Neural cell (in vitro differentiated cells): ENCODE measurements at regions not wholly inside any gene's neighbourhood (a gene's known extent, or its start where the extent isn't known, plus 50 kb on each side); places are given as distances from the start of the nearest gene placed in this dataset.

Experiments used
- H2AFZ ChIP-seq: fragments of 200-600, 300-800 bp; sonication (generic), shearing (Covaris generic); 2 replicates; pipeline ENCODE4 v1.6.0; 2014; ENCODE audit warnings: low read depth, mild to moderate bottlenecking, antibody characterized with exemption, low read length, moderate library complexity
- H3F3A ChIP-seq: fragments of 200-600 bp; shearing (Covaris generic); 2 replicates; pipeline ENCODE4 v1.6.1; 2016; ENCODE audit warnings: mild to moderate bottlenecking, moderate library complexity, mixed read lengths, antibody characterized with exemption, low read length; ENCODE audit not compliant: insufficient read depth, poor library complexity, severe bottlenecking
- H3K27ac ChIP-seq: fragments of 200-600, 300-800 bp; sonication (generic), shearing (Covaris generic); 2 replicates; pipeline ENCODE4 v1.5.1; 2014; ENCODE audit warnings: mild to moderate bottlenecking, low read length, moderate library complexity
- H3K27me3 ChIP-seq: fragments of 300-800, 200-600 bp; sonication (generic), shearing (Covaris generic); 2 replicates; pipeline ENCODE4 v1.6.0; 2014; ENCODE audit warnings: mild to moderate bottlenecking, low read depth, low read length, moderate library complexity; ENCODE audit not compliant: insufficient read depth
- H3K36me3 ChIP-seq: fragments of 300-800, 200-600 bp; sonication (generic), shearing (Covaris generic); 2 replicates; pipeline ENCODE4 v1.5.1; 2014; ENCODE audit warnings: mild to moderate bottlenecking, antibody characterized with exemption, low read length, moderate library complexity; ENCODE audit not compliant: insufficient read depth
- H3K4me2 ChIP-seq: fragments of 300-800, 200-600 bp; sonication (generic), shearing (Covaris generic); 2 replicates; pipeline ENCODE4 v1.6.0; 2014; ENCODE audit warnings: mild to moderate bottlenecking, low read length
- H3K4me3 ChIP-seq: fragments of 300-800, 200-600 bp; sonication (generic), shearing (Covaris generic); 2 replicates; pipeline ENCODE4 v1.5.1; 2014; ENCODE audit warnings: mild to moderate bottlenecking, low read length, moderate library complexity
- H3K79me2 ChIP-seq: fragments of 200-600 bp; shearing (Covaris generic); replicated peaks from 2 replicates; pipeline ENCODE4 v1.6.0; 2014; ENCODE audit warnings: mild to moderate bottlenecking, low read length, moderate library complexity; ENCODE audit not compliant: insufficient read depth
- H3K9ac ChIP-seq: fragments of 300-800, 200-600 bp; sonication (generic), shearing (Covaris generic); 2 replicates; pipeline ENCODE4 v1.6.1; 2016; ENCODE audit warnings: mild to moderate bottlenecking, low read length, mixed read lengths
- H3K9me2 ChIP-seq: fragments of 200-600 bp; shearing (Covaris generic); 2 replicates; pipeline ENCODE4 v1.6.1; 2016; ENCODE audit warnings: mild to moderate bottlenecking, low read length, mixed read lengths; ENCODE audit not compliant: insufficient read depth
- H3K9me3 ChIP-seq: fragments of 200-600, 300-800 bp; sonication (generic), shearing (Covaris generic); 2 replicates; pipeline ENCODE4 v1.6.1; 2016; ENCODE audit warnings: mild to moderate bottlenecking, mixed run types, low read length, moderate library complexity, mixed read lengths
- H4K20me1 ChIP-seq: fragments of 200-600 bp; shearing (Covaris generic); 2 replicates; pipeline ENCODE4 v1.6.1; 2016; ENCODE audit warnings: mild to moderate bottlenecking, mixed run types; ENCODE audit not compliant: insufficient read depth
- CTCF ChIP-seq: fragments of 450-650 bp; IDR thresholded peaks from 2 replicates; pipeline ENCODE4 v1.5.1; 2014; ENCODE audit warnings: antibody characterized with exemption, mild to moderate bottlenecking, moderate library complexity; ENCODE audit not compliant: poor library complexity, severe bottlenecking
- EP300 ChIP-seq: fragments of 450-650 bp; conservative IDR thresholded peaks from 2 replicates; pipeline ENCODE4 v1.6.1; 2014; ENCODE audit warnings: antibody characterized with exemption, mild to moderate bottlenecking, moderate library complexity; ENCODE audit not compliant: poor library complexity, severe bottlenecking
- EZH2 ChIP-seq: fragments of 200-600, 300-800 bp; shearing (Covaris generic), sonication (generic); IDR thresholded peaks from 2 replicates; pipeline ENCODE4 v1.6.1; 2014; ENCODE audit warnings: antibody characterized with exemption, low read length, borderline replicate concordance, mild to moderate bottlenecking; ENCODE audit not compliant: insufficient read depth, poor library complexity, severe bottlenecking
- MXI1 ChIP-seq: fragments of 450-650 bp; conservative IDR thresholded peaks from 2 replicates; pipeline ENCODE4 v1.6.1; 2014; ENCODE audit warnings: antibody characterized with exemption, mild to moderate bottlenecking; ENCODE audit not compliant: poor library complexity, severe bottlenecking
- POLR2AphosphoS5 ChIP-seq: IDR thresholded peaks from 2 replicates; pipeline ENCODE4 v1.6.1; 2012
- RAD21 ChIP-seq: fragments of 450-650 bp; conservative IDR thresholded peaks from 2 replicates; pipeline ENCODE4 v1.6.1; 2014; ENCODE audit warnings: antibody characterized with exemption, mild to moderate bottlenecking, moderate library complexity
- REST ChIP-seq: IDR thresholded peaks from 2 replicates; pipeline ENCODE4 v1.6.1; 2012; ENCODE audit warnings: borderline replicate concordance
- SMC3 ChIP-seq: fragments of 450-650 bp; conservative IDR thresholded peaks from 2 replicates; pipeline ENCODE4 v1.6.1; 2014; ENCODE audit warnings: antibody characterized with exemption, mild to moderate bottlenecking, moderate library complexity; ENCODE audit not compliant: poor library complexity
- TAF1 ChIP-seq: IDR thresholded peaks from 2 replicates; pipeline ENCODE4 v1.6.1; 2012; ENCODE audit warnings: low read depth

DNA sequence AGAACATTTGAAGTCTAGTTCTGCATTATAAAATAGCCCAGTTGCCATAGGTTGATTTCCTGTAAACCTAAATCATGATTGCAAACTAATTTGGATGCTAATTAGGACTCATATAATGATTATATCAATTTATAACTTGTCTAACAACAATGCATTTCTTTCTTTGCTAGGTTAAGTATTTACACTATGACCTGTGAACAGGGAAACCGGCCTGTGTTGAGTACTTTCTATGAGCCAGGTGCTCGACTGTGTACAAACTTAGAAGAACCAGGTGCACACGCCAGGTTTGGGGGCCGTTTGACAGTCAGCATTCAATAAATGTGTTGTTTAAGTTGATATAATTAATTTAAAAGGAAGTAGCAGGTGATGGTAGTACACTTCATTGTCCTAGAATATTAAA lies 203.1 kb downstream of the TM9SF2 start:
- H3K9me3 ChIP-seq, result no peaks in the 10 kb centered on the region
- no peak overlapping the region for H2AFZ ChIP-seq
- no peaks in the 10 kb centered on the region for H3K79me2 ChIP-seq
- no peak overlapping the region for H3K4me3 ChIP-seq
- no peak overlapping the region for H3K9ac ChIP-seq
- no peaks in the 10 kb centered on the region for H3F3A ChIP-seq
- no peaks in the 10 kb centered on the region for H3K9me2 ChIP-seq
- no peaks in the 10 kb centered on the region for H3K36me3 ChIP-seq
- TF ChIP-seq RAD21 (no peak), SMC3 (no peak), MXI1 (no peak), EP300 (no peak), POLR2AphosphoS5 (no peak), EZH2 (no peak), REST (no peak), CTCF (no peak), TAF1 (no peak)
- no peaks in the 10 kb centered on the region for H3K27me3 ChIP-seq
- no peak overlapping the region for H3K27ac ChIP-seq
- no peak overlapping the region for H3K4me2 ChIP-seq
- H4K20me1 ChIP-seq, result no peaks in the 10 kb centered on the region

DNA sequence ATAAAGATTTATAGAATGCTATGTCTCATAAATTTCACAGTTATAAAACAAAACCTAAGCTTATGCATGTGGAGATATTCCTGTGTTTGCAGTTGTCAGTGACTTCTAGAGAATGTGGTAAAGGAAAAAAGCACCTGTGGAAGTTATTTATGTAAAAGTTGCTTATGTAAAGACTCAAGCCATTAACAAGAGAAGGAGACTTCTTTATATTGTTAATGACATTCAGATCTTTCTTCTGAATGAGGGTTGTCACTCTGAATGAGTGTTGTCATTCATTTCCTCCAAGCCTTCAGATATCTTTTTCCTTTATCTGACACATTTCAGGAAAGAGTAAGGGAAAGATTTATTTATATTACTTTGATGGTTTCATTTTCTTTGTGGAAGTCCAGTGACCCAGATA lies 202.6 kb downstream of the TM9SF2 start:
- H3K79me2 ChIP-seq, result no peaks in the 10 kb centered on the region
- no peaks in the 10 kb centered on the region for H3K9me2 ChIP-seq
- H3K36me3 ChIP-seq, result no peaks in the 10 kb centered on the region
- H4K20me1 ChIP-seq, result no peaks in the 10 kb centered on the region
- no peaks in the 10 kb centered on the region for H3K9me3 ChIP-seq
- H3F3A ChIP-seq, result no peaks in the 10 kb centered on the region
- H3K4me2 ChIP-seq, result no peak overlapping the region
- no peak overlapping the region for H3K27ac ChIP-seq
- no peak overlapping the region for H3K9ac ChIP-seq
- TF ChIP-seq EP300, result peak; percentile 67
- TF ChIP-seq REST, result no peak
- H3K27me3 ChIP-seq, result no peaks in the 10 kb centered on the region
- H2AFZ ChIP-seq, result no peak overlapping the region
- no peak overlapping the region for H3K4me3 ChIP-seq
